IPS-20b (cell line): ENCODE measurements at regions not wholly inside any gene's neighbourhood (a gene's known extent, or its start where the extent isn't known, plus 50 kb on each side); places are given as distances from the start of the nearest gene placed in this dataset.

Experiments
- H3K27ac ChIP-seq: one replicate; pipeline ENCODE4 v1.5.1; 2013; ENCODE audit warnings: low read length
- H3K27me3 ChIP-seq: 2 replicates; pipeline ENCODE4 v1.6.1; 2013; ENCODE audit warnings: mild to moderate bottlenecking, low read length, inconsistent platforms; ENCODE audit not compliant: insufficient read depth
- H3K36me3 ChIP-seq: 2 replicates; pipeline ENCODE4 v1.6.1; 2013; ENCODE audit warnings: low read depth, mild to moderate bottlenecking, inconsistent platforms, low read length, moderate library complexity; ENCODE audit not compliant: insufficient read depth
- H3K4me1 ChIP-seq: 2 replicates; pipeline ENCODE4 v1.6.1; 2013; ENCODE audit warnings: mild to moderate bottlenecking, control low read depth, inconsistent platforms, low read length, moderate library complexity; ENCODE audit not compliant: insufficient read depth
- H3K4me3 ChIP-seq: 2 replicates; pipeline ENCODE4 v1.5.1; 2013; ENCODE audit warnings: mild to moderate bottlenecking, low read length, inconsistent platforms
- H3K9ac ChIP-seq: 2 replicates; pipeline ENCODE4 v1.6.1; 2013; ENCODE audit warnings: low read depth, mild to moderate bottlenecking, inconsistent platforms, low read length, moderate library complexity
- H3K9me3 ChIP-seq: 2 replicates; pipeline ENCODE4 v1.6.1; 2013; ENCODE audit warnings: mild to moderate bottlenecking, low read depth, low read length, inconsistent platforms; ENCODE audit not compliant: insufficient read depth

- no peaks in the 10 kb centered on the region for H3K9me3 ChIP-seq
- no peak overlapping the region for H3K27ac ChIP-seq
- H3K4me1 ChIP-seq, result peaks cover 24% of the 10 kb centered on the region; the same call in 1 of the 2 replicates
- H3K36me3 ChIP-seq, result no peaks in the 10 kb centered on the region
- H3K27me3 ChIP-seq, result no peaks in the 10 kb centered on the region
- no peak overlapping the region for H3K4me3 ChIP-seq
- H3K9ac ChIP-seq, result no peak overlapping the region
These were observed 164.4 kb downstream of the SOCS6 start for GRCh38 chr18:70453058-70453775.

GRCh38 chr18:70452501-70452900 is 163.7 kb downstream of the SOCS6 start:
- H3K9me3 ChIP-seq, result no peaks in the 10 kb centered on the region
- H3K36me3 ChIP-seq, result no peaks in the 10 kb centered on the region
- H3K27me3 ChIP-seq, result no peaks in the 10 kb centered on the region
- no peak overlapping the region for H3K4me3 ChIP-seq
- no peak overlapping the region for H3K9ac ChIP-seq
- H3K27ac ChIP-seq, result no peak overlapping the region
- peaks cover 24% of the 10 kb centered on the region; the same call in 1 of the 2 replicates for H3K4me1 ChIP-seq

- H3K9me3 ChIP-seq, result no peaks in the 10 kb centered on the region
These were observed 161.8 kb downstream of the SOCS6 start for GRCh38 chr18:70450426-70451253.

GRCh38 chr18:70448588-70448987 is 159.7 kb downstream of the SOCS6 start:
- H3K9me3 ChIP-seq, result peaks cover 9% of the 10 kb centered on the region
- H3K4me1 ChIP-seq, result peaks cover 5% of the 10 kb centered on the region; the same call in 1 of the 2 replicates
- H3K4me3 ChIP-seq, result no peak overlapping the region
- H3K27ac ChIP-seq, result no peak overlapping the region
- no peak overlapping the region for H3K9ac ChIP-seq
- no peaks in the 10 kb centered on the region for H3K36me3 ChIP-seq
- H3K27me3 ChIP-seq, result no peaks in the 10 kb centered on the region

More at GRCh38 chr18:70450426-70451253, 161.8 kb downstream of the SOCS6 start:
- H3K9ac ChIP-seq, result no peak overlapping the region
- no peaks in the 10 kb centered on the region for H3K36me3 ChIP-seq
- H3K27me3 ChIP-seq, result no peaks in the 10 kb centered on the region
- peaks cover 22% of the 10 kb centered on the region; the same call in 1 of the 2 replicates for H3K4me1 ChIP-seq
- H3K4me3 ChIP-seq, result no peak overlapping the region
- no peak overlapping the region for H3K27ac ChIP-seq

- peaks cover 2% of the 10 kb centered on the region; the same call in 1 of the 2 replicates for H3K4me1 ChIP-seq
- peaks cover 27% of the 10 kb centered on the region for H3K9me3 ChIP-seq
- no peak overlapping the region for H3K27ac ChIP-seq
- H3K4me3 ChIP-seq, result no peak overlapping the region
- no peaks in the 10 kb centered on the region for H3K36me3 ChIP-seq
- H3K27me3 ChIP-seq, result no peaks in the 10 kb centered on the region
- H3K9ac ChIP-seq, result no peak overlapping the region
These were observed 157.2 kb downstream of the SOCS6 start for GRCh38 chr18:70446063-70446462.

GRCh38 chr18:70442933-70443332 is 154.1 kb downstream of the SOCS6 start:
- no peak overlapping the region for H3K4me3 ChIP-seq
- H3K27me3 ChIP-seq, result no peaks in the 10 kb centered on the region

GRCh38 chr18:70432804-70433400 is 144.1 kb downstream of the SOCS6 start:
- H3K27me3 ChIP-seq, result no peaks in the 10 kb centered on the region
- H3K4me3 ChIP-seq, result no peak overlapping the region
- H3K4me1 ChIP-seq, result no peaks in the 10 kb centered on the region
- no peak overlapping the region for H3K27ac ChIP-seq
- no peak overlapping the region for H3K9ac ChIP-seq
- H3K9me3 ChIP-seq, result no peaks in the 10 kb centered on the region
- no peaks in the 10 kb centered on the region for H3K36me3 ChIP-seq

More at GRCh38 chr18:70442933-70443332, 154.1 kb downstream of the SOCS6 start:
- H3K36me3 ChIP-seq, result no peaks in the 10 kb centered on the region
- H3K27ac ChIP-seq, result no peak overlapping the region
- H3K4me1 ChIP-seq, result no peaks in the 10 kb centered on the region
- H3K9ac ChIP-seq, result no peak overlapping the region
- H3K9me3 ChIP-seq, result peaks cover 27% of the 10 kb centered on the region

- H3K4me1 ChIP-seq, result no peaks in the 10 kb centered on the region
These were observed 142.4 kb downstream of the SOCS6 start for GRCh38 chr18:70431203-70431624.

GRCh38 chr18:70430501-70431173 is 141.8 kb downstream of the SOCS6 start:
- Histone ChIP-seq H3K4me3 (no peak overlapping the region), H3K9me3 (no peaks in the 10 kb centered on the region), H3K4me1 (no peaks in the 10 kb centered on the region), H3K36me3 (no peaks in the 10 kb centered on the region), H3K27ac (no peak overlapping the region), H3K27me3 (no peaks in the 10 kb centered on the region), H3K9ac (no peak overlapping the region)

More at GRCh38 chr18:70431203-70431624, 142.4 kb downstream of the SOCS6 start:
- Histone ChIP-seq H3K36me3 (no peaks in the 10 kb centered on the region), H3K9me3 (no peaks in the 10 kb centered on the region), H3K4me3 (no peak overlapping the region), H3K27me3 (no peaks in the 10 kb centered on the region), H3K27ac (no peak overlapping the region), H3K9ac (no peak overlapping the region)

GRCh38 chr18:70429847-70430500 is 141.1 kb downstream of the SOCS6 start:
- H3K4me3 ChIP-seq, result no peak overlapping the region
- H3K4me1 ChIP-seq, result no peaks in the 10 kb centered on the region
- H3K36me3 ChIP-seq, result no peaks in the 10 kb centered on the region
- H3K9me3 ChIP-seq, result no peaks in the 10 kb centered on the region
- H3K27ac ChIP-seq, result no peak overlapping the region
- no peak overlapping the region for H3K9ac ChIP-seq
- H3K27me3 ChIP-seq, result no peaks in the 10 kb centered on the region

- no peak overlapping the region for H3K9ac ChIP-seq
- H3K9me3 ChIP-seq, result no peaks in the 10 kb centered on the region
- peaks cover 3% of the 10 kb centered on the region; the same call in 1 of the 2 replicates for H3K4me1 ChIP-seq
- H3K27me3 ChIP-seq, result no peaks in the 10 kb centered on the region
- no peak overlapping the region for H3K4me3 ChIP-seq
- no peaks in the 10 kb centered on the region for H3K36me3 ChIP-seq
- no peak overlapping the region for H3K27ac ChIP-seq
These were observed 139.6 kb downstream of the SOCS6 start for GRCh38 chr18:70428439-70428838.
